ENCODE measurements at regions not wholly inside any gene's neighbourhood (a gene's known extent, or its start where the extent isn't known, plus 50 kb on each side); places are given as distances from the start of the nearest gene placed in this dataset.
"Not testable (repeated sequence)": the region's sequence is repeated elsewhere in the genome, so short reads cannot be mapped to it uniquely, and the experiment has no call there.

DNA sequence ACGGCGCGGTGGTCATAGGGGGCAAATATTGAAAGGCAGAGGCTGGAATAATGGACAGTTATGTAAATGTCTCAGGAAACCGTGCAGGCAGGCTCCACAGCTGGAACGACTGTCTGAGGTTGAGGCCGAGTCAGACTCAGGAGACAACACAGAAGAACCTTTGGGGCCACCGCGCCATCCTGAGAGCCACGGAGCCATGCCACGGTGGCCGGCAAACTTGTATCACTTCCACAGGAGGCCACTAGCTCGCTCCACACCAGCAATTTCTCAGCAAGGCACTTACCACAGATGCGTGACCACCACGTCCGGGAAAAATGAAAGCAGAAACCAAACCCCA, 156.7 kb upstream of the SALL3 start:
- no peaks in the 10 kb centered on the region for H3K36me3 ChIP-seq (ENCODE audit: low read depth)
- H3K9me3 ChIP-seq (ENCODE audit: low read depth), result no peaks in the 10 kb centered on the region
- no peaks in the 10 kb centered on the region for H3K27me3 ChIP-seq (replicated peaks; ENCODE audit: insufficient read depth)
- no peak overlapping the region for H3K9ac ChIP-seq
- H3K4me1 ChIP-seq (ENCODE audit: insufficient read depth), result no peaks in the 10 kb centered on the region
- no peak for TF ChIP-seq EZH2 (IDR thresholded peaks at IDR 0.05; ENCODE audit: insufficient read depth, poor library complexity, severe bottlenecking)
- no peak for TF ChIP-seq EZH2phosphoT487 (IDR thresholded peaks at IDR 0.05; ENCODE audit: insufficient read depth, low read depth)
- no peak overlapping the region for H3K27ac ChIP-seq
- WGBS, 2 experiments (ENCODE audit: low coverage in 1 of 2, low lambda C conversion rate in 2 of 2, missing lambda C conversion rate in 2 of 2), result 53% methylated on average over 15 of the region's 15 CpGs
- no peaks in the 10 kb centered on the region for H3F3A ChIP-seq (ENCODE audit: insufficient read depth)
- no peak for DNase-seq
- in situ Hi-C loops (cut with MboI), result no loop called here
- no peaks in the 10 kb centered on the region for H3K79me2 ChIP-seq (ENCODE audit: insufficient read depth)
- H2AFZ ChIP-seq, result no peak overlapping the region
- H3K9me2 ChIP-seq (ENCODE audit: insufficient read depth), result no peaks in the 10 kb centered on the region
- no peak overlapping the region for H3K4me2 ChIP-seq (ENCODE audit: unreplicated experiment)
- H4K20me1 ChIP-seq (ENCODE audit: insufficient read depth), result no peaks in the 10 kb centered on the region
- H3K4me3 ChIP-seq, result no peak overlapping the region

DNA sequence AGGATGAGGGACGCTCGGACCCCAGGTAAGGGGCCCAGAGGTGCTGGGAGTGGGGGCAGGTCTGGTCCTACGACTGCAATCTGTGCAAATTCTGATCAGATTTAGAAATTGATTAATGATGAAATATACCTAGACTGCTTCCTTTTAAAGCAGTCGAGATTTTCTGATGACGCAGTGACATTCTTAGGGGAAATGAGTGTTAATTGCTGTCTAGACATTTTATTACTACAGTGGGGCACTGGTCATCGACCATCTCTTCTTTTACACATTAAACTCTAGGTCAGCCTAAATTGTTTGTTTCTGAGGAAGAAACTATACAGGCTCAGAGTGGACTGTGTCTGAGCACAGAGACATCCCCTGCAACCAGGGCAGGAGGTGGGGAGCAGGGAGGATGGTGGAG, 154.4 kb upstream of the SALL3 start:
- in situ Hi-C loops (cut with MboI), result no loop called here
- no peak overlapping the region for H3K9ac ChIP-seq
- H3K9me2 ChIP-seq (ENCODE audit: insufficient read depth), result no peaks in the 10 kb centered on the region
- no peak overlapping the region for H3K4me2 ChIP-seq (ENCODE audit: unreplicated experiment)
- no peak overlapping the region for H2AFZ ChIP-seq
- no peaks in the 10 kb centered on the region for H3K9me3 ChIP-seq (ENCODE audit: low read depth)
- no peaks in the 10 kb centered on the region for H3F3A ChIP-seq (ENCODE audit: insufficient read depth)
- H3K27me3 ChIP-seq (replicated peaks; ENCODE audit: insufficient read depth), result no peaks in the 10 kb centered on the region
- no peaks in the 10 kb centered on the region for H4K20me1 ChIP-seq (ENCODE audit: insufficient read depth)
- TF ChIP-seq EZH2phosphoT487 (IDR thresholded peaks at IDR 0.05; ENCODE audit: insufficient read depth, low read depth), result no peak
- no peak for TF ChIP-seq EZH2 (IDR thresholded peaks at IDR 0.05; ENCODE audit: insufficient read depth, poor library complexity, severe bottlenecking)
- no peaks in the 10 kb centered on the region for H3K36me3 ChIP-seq (ENCODE audit: low read depth)
- WGBS, 2 experiments (ENCODE audit: low coverage in 1 of 2, low lambda C conversion rate in 2 of 2, missing lambda C conversion rate in 2 of 2), result 10 to 18% methylated on average over 6 of the region's 6 CpGs
- H3K27ac ChIP-seq, result no peak overlapping the region
- no peaks in the 10 kb centered on the region for H3K79me2 ChIP-seq (ENCODE audit: insufficient read depth)
- no peaks in the 10 kb centered on the region for H3K4me1 ChIP-seq (ENCODE audit: insufficient read depth)
- H3K4me3 ChIP-seq, result no peak overlapping the region
- no peak for DNase-seq

- Histone ChIP-seq H3K9me3 (ENCODE audit: low read depth) (no peaks in the 10 kb centered on the region), H3K79me2 (ENCODE audit: insufficient read depth) (no peaks in the 10 kb centered on the region), H3K9ac (no peak overlapping the region), H3K27ac (no peak overlapping the region), H3F3A (ENCODE audit: insufficient read depth) (no peaks in the 10 kb centered on the region), H3K4me2 (ENCODE audit: unreplicated experiment) (no peak overlapping the region), H3K9me2 (ENCODE audit: insufficient read depth) (no peaks in the 10 kb centered on the region), H3K27me3 (replicated peaks; ENCODE audit: insufficient read depth) (no peaks in the 10 kb centered on the region), H2AFZ (no peak overlapping the region), H3K4me3 (no peak overlapping the region), H4K20me1 (ENCODE audit: insufficient read depth) (no peaks in the 10 kb centered on the region), H3K4me1 (ENCODE audit: insufficient read depth) (no peaks in the 10 kb centered on the region), H3K36me3 (ENCODE audit: low read depth) (no peaks in the 10 kb centered on the region)
- no peak for TF ChIP-seq EZH2phosphoT487 (IDR thresholded peaks at IDR 0.05; ENCODE audit: insufficient read depth, low read depth)
- no peak for TF ChIP-seq EZH2 (IDR thresholded peaks at IDR 0.05; ENCODE audit: insufficient read depth, poor library complexity, severe bottlenecking)
- DNase-seq, result no peak
- in situ Hi-C loops (cut with MboI), result no loop called here
- 16 to 28% methylated on average over 3 to 4 of the region's 4 CpGs for WGBS, 2 experiments (ENCODE audit: low coverage in 1 of 2, low lambda C conversion rate in 2 of 2, missing lambda C conversion rate in 2 of 2)
Observed at GRCh38 chr18:78826631-78827030, 153.0 kb upstream of the SALL3 start.

DNA sequence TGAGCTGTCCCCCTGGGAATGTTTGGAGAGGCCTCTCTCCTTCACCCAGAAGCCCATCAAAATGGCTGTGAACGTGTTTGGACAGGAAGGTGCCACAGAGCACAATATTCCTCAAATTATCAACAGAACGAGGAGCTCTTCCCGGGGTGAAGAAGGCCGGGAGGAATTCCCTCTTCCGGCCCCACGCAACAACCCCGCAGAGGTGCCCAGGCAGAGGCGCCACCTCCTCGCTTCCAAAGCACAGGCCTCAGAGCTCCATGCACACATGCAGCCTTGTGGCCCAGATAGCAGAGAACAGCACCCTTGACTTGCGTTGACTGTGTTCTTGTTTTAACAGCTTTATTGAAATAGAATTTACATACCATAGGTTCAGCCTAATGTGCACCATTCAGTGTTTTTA, 152.5 kb upstream of the SALL3 start:
- H3F3A ChIP-seq (ENCODE audit: insufficient read depth), result no peaks in the 10 kb centered on the region
- 44 to 46% methylated on average over 10 of the region's 10 CpGs for WGBS, 2 experiments (ENCODE audit: low coverage in 1 of 2, low lambda C conversion rate in 2 of 2, missing lambda C conversion rate in 2 of 2)
- no peak for TF ChIP-seq EZH2 (IDR thresholded peaks at IDR 0.05; ENCODE audit: insufficient read depth, poor library complexity, severe bottlenecking)
- TF ChIP-seq EZH2phosphoT487 (IDR thresholded peaks at IDR 0.05; ENCODE audit: insufficient read depth, low read depth), result no peak
- H3K27me3 ChIP-seq (replicated peaks; ENCODE audit: insufficient read depth), result no peaks in the 10 kb centered on the region
- no peaks in the 10 kb centered on the region for H3K9me3 ChIP-seq (ENCODE audit: low read depth)
- H3K27ac ChIP-seq, result no peak overlapping the region
- no peak overlapping the region for H3K9ac ChIP-seq
- H3K79me2 ChIP-seq (ENCODE audit: insufficient read depth), result no peaks in the 10 kb centered on the region
- H2AFZ ChIP-seq, result no peak overlapping the region
- no peaks in the 10 kb centered on the region for H3K9me2 ChIP-seq (ENCODE audit: insufficient read depth)
- no peak overlapping the region for H3K4me2 ChIP-seq (ENCODE audit: unreplicated experiment)
- H4K20me1 ChIP-seq (ENCODE audit: insufficient read depth), result no peaks in the 10 kb centered on the region
- in situ Hi-C loops (cut with MboI), result no loop called here
- no peak overlapping the region for H3K4me3 ChIP-seq
- no peaks in the 10 kb centered on the region for H3K4me1 ChIP-seq (ENCODE audit: insufficient read depth)
- H3K36me3 ChIP-seq (ENCODE audit: low read depth), result no peaks in the 10 kb centered on the region
- DNase-seq, result no peak

- Histone ChIP-seq H3K4me2 (ENCODE audit: unreplicated experiment) (no peak overlapping the region), H3K27ac (no peak overlapping the region), H2AFZ (no peak overlapping the region), H3K27me3 (replicated peaks; ENCODE audit: insufficient read depth) (no peaks in the 10 kb centered on the region), H3K9ac (no peak overlapping the region), H3K4me1 (ENCODE audit: insufficient read depth) (no peaks in the 10 kb centered on the region), H4K20me1 (ENCODE audit: insufficient read depth) (no peaks in the 10 kb centered on the region), H3K9me3 (ENCODE audit: low read depth) (no peaks in the 10 kb centered on the region), H3K79me2 (ENCODE audit: insufficient read depth) (no peaks in the 10 kb centered on the region), H3F3A (ENCODE audit: insufficient read depth) (no peaks in the 10 kb centered on the region), H3K36me3 (ENCODE audit: low read depth) (no peaks in the 10 kb centered on the region), H3K4me3 (no peak overlapping the region), H3K9me2 (ENCODE audit: insufficient read depth) (no peaks in the 10 kb centered on the region)
- WGBS, 2 experiments (ENCODE audit: low coverage in 1 of 2, low lambda C conversion rate in 2 of 2, missing lambda C conversion rate in 2 of 2), result 12 to 18% methylated on average over 3 of the region's 3 CpGs
- in situ Hi-C loops (cut with MboI), result no loop called here
- no peak for DNase-seq
- TF ChIP-seq EZH2phosphoT487 (IDR thresholded peaks at IDR 0.05; ENCODE audit: insufficient read depth, low read depth), result no peak
- TF ChIP-seq EZH2 (IDR thresholded peaks at IDR 0.05; ENCODE audit: insufficient read depth, poor library complexity, severe bottlenecking), result no peak
Observed at GRCh38 chr18:78828131-78828530, 151.5 kb upstream of the SALL3 start.

GRCh38 chr18:78829026-78829425, 150.6 kb upstream of the SALL3 start:
- H3K27ac ChIP-seq; H3K4me3 ChIP-seq; H3F3A ChIP-seq (ENCODE audit: insufficient read depth); H3K27me3 ChIP-seq (replicated peaks; ENCODE audit: insufficient read depth); H3K9me3 ChIP-seq (ENCODE audit: low read depth); H3K79me2 ChIP-seq (ENCODE audit: insufficient read depth); in situ Hi-C loops (cut with MboI); H4K20me1 ChIP-seq (ENCODE audit: insufficient read depth); H3K36me3 ChIP-seq (ENCODE audit: low read depth); H2AFZ ChIP-seq; H3K4me2 ChIP-seq (ENCODE audit: unreplicated experiment); H3K9me2 ChIP-seq (ENCODE audit: insufficient read depth); H3K4me1 ChIP-seq (ENCODE audit: insufficient read depth); H3K9ac ChIP-seq; DNase-seq: not testable (repeated sequence)
- WGBS, 2 experiments (ENCODE audit: low coverage in 1 of 2, low lambda C conversion rate in 2 of 2, missing lambda C conversion rate in 2 of 2), result 29 to 31% methylated on average over 16 of the region's 16 CpGs
